ENCODE measurements at regions not wholly inside any gene's neighbourhood (a gene's known extent, or its start where the extent isn't known, plus 50 kb on each side); places are given as distances from the start of the nearest gene placed in this dataset.

- no peak for TF ChIP-seq CTCF (IDR thresholded peaks at IDR 0.05; ENCODE audit: low read depth, low read length)
- no peak for TF ChIP-seq POLR2A (IDR thresholded peaks at IDR 0.05; ENCODE audit: extremely low read depth, insufficient read length)
- no peak for TF ChIP-seq MAX (IDR thresholded peaks at IDR 0.05; ENCODE audit: low read depth, low read length)
- no peak for TF ChIP-seq MYC (IDR thresholded peaks at IDR 0.05; ENCODE audit: low read depth, low read length)
Observed at GRCh38 chr3:18774319-18775088, 349.4 kb upstream of the SATB1 start.

Data from NB4 (cell line).